ENCODE measurements at regions not wholly inside any gene's neighbourhood (a gene's known extent, or its start where the extent isn't known, plus 50 kb on each side); places are given as distances from the start of the nearest gene placed in this dataset.

- DNase-seq (ENCODE audit: low read depth), result no peak
- TF ChIP-seq CTCF (IDR thresholded peaks at IDR 0.05; ENCODE audit: insufficient read depth, low read depth, low read length, missing control alignments), result no peak
- no peak overlapping the region for H3K4me3 ChIP-seq (ENCODE audit: low read depth, low read length)
Observed at GRCh38 chr10:44194435-44194834, 190.5 kb downstream of the CXCL12 start.

DNA sequence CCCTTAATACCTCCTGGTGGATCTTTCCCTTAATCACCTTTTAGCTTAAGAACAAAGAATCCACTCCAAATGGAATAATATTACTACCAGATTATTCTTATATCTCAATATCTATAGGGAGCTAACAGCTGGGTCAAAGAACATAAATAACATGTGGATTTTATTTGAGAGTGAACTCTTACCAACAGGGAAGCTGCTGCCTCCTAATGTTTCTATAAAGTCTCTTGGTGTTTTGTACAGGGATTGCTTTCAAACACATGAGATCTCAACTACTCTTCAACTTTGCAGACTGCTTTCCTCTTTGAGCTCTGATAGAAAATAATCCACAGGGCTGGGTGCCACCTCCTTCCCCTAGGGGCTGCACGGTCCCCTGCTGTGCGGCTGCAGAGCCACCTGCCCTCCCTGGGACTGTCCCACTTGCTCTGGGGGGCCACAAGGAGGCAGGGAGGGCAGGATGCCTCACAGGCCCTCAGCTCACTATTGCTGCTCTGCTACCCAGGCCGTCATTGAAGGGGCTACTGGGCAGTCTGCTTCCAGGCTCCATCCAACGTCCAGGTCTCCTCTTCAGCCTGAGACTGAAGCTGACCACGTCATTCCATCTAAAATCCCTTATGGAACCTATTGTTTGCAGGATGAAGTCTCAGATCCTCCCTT is 191.2 kb downstream of the CXCL12 start:
- no peak for TF ChIP-seq CTCF (IDR thresholded peaks at IDR 0.05; ENCODE audit: insufficient read depth, low read depth, low read length, missing control alignments)
- H3K4me3 ChIP-seq (ENCODE audit: low read depth, low read length), result no peak overlapping the region
- no peak for DNase-seq (ENCODE audit: low read depth)

GRCh38 chr10:44193166-44193565 is 191.7 kb downstream of the CXCL12 start:
- no peak for DNase-seq (ENCODE audit: low read depth)
- no peak for TF ChIP-seq CTCF (IDR thresholded peaks at IDR 0.05; ENCODE audit: insufficient read depth, low read depth, low read length, missing control alignments)

DNA sequence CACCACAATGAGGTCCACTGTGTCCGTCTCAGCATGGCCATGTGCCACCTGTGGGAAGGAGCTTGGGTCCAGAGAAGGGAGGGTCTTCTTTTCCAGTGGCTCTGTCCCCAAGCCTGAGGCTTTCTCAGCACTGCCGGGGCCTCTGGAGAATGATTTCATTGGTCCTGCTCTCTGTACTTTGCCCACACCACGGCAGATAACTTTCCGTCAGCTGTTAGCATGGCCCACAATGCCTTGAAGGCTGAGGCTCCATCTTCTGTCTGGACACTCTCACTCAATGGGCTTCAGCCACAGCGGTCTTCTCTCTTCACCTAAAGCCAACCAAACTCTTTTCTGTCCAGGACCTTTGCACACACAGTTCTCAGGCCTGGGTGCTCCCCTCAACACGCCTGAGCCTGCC is 192.5 kb downstream of the CXCL12 start:
- H3K4me3 ChIP-seq (ENCODE audit: low read depth, low read length), result no peak overlapping the region
- no peak for TF ChIP-seq CTCF (IDR thresholded peaks at IDR 0.05; ENCODE audit: insufficient read depth, low read depth, low read length, missing control alignments)
- no peak for DNase-seq (ENCODE audit: low read depth)

More at GRCh38 chr10:44193166-44193565, 191.7 kb downstream of the CXCL12 start:
- H3K4me3 ChIP-seq (ENCODE audit: low read depth, low read length), result no peak overlapping the region

GRCh38 chr10:44190541-44190940 is 194.4 kb downstream of the CXCL12 start:
- TF ChIP-seq CTCF (IDR thresholded peaks at IDR 0.05; ENCODE audit: insufficient read depth, low read depth, low read length, missing control alignments), result no peak
- H3K4me3 ChIP-seq (ENCODE audit: low read depth, low read length), result no peak overlapping the region
- DNase-seq (ENCODE audit: low read depth), result no peak

GRCh38 chr10:44186821-44187220 is 198.1 kb downstream of the CXCL12 start:
- H3K4me3 ChIP-seq (ENCODE audit: low read depth, low read length), result no peak overlapping the region
- no peak for DNase-seq (ENCODE audit: low read depth)
- TF ChIP-seq CTCF (IDR thresholded peaks at IDR 0.05; ENCODE audit: insufficient read depth, low read depth, low read length, missing control alignments), result no peak

- DNase-seq (ENCODE audit: low read depth), result no peak
- H3K4me3 ChIP-seq (ENCODE audit: low read depth, low read length), result no peak overlapping the region
- no peak for TF ChIP-seq CTCF (IDR thresholded peaks at IDR 0.05; ENCODE audit: insufficient read depth, low read depth, low read length, missing control alignments)
Observed at GRCh38 chr10:44186150-44186549, 198.7 kb downstream of the CXCL12 start.

Measured in GM12865 (cell line).